Muscle of back (tissue), 3 donors: ENCODE measurements at regions not wholly inside any gene's neighbourhood (a gene's known extent, or its start where the extent isn't known, plus 50 kb on each side); places are given as distances from the start of the nearest gene placed in this dataset.

Experiments used
- DNase-seq, 3 donors: peaks; one replicate each; pipeline versions ENCODE4 v3.0.0 to v3.0.0-alpha.2; 2013

- DNase-seq = no peak
These were observed 795.2 kb downstream of the SLC4A3 start for GRCh38 chr2:220422676-220423075.

DNA sequence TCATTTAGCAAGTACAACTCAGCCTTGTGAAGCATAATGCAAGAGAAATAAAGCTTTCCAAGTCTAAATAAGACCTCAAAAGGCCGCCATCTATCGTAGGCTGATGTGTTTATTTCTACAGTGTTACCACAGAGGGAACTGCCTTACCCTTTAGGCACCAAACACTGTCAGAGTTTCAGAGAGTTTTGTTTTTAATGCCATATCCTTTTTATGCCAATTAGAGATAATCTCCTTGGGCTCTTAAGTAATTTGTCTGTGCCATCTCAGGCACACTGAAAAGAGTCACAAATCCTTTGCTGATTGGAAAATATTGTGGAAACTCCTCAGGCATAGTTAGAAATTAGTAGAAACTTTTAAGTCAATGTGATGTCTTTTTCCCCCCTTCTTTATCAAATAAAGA lies 797.1 kb downstream of the SLC4A3 start:
- DNase-seq = no peak

DNA sequence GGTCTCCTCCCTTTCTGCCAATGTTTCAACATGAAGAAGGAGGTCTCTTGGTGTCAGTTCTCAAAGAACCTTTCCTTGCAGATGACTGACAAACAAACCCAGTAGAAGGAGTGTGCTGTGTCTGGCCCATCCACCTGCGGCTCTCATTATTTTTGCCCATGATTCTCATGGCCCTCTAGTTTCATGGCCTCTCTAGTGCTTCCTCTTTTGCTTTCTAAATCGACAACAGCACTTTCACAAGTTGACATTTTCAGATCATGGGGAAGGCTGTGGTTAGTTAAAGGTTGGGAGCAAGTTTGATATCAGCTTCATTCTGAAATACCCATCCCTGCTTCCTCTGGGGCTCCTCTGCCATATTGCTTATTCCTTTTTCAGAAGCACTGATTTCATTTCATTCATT lies 805.2 kb downstream of the SLC4A3 start:
- no peak for DNase-seq

- no peak for DNase-seq
These were observed 805.7 kb downstream of the SLC4A3 start for GRCh38 chr2:220433131-220433530.

- no peak for DNase-seq
These were observed 807.0 kb downstream of the SLC4A3 start for GRCh38 chr2:220434385-220434784.

GRCh38 chr2:220437938-220438337 lies 810.5 kb downstream of the SLC4A3 start:
- DNase-seq = no peak

DNA sequence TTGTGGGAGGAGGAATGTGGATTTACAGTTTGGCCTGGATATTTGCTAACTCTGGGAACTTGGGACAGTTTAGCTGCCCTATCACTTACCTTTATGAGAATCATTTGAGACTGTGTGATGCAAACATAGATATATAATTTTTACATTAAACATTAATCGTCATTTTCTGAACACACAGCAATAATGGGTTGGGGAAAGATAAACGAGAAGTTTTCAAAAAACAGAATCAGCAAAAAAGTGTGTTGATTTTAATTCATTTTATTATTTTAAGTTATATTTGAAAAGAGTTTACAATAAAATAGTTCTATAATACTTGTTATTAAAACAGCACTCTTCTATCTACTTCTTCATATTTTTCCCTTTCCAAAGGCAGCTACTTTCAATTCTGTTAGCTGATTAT lies 813.3 kb downstream of the SLC4A3 start:
- DNase-seq = no peak

DNA sequence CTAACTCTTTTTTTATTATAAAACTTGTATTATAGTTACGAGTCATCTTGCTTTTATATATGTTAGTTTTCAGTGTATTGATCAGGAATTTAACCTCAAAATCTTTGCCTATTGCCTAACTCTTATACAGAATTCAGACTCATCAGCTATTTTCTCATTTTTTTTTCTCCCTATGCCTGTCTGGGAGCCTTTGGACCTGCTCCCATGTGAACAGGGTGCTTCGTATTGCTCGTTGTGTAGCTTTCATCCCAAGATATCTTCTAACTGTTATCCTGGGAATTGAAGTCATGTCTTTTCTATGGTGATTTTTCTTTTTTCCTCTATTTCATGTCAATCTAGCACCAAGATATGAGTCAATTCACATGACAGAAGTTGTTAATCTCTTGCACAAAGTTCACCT lies 814.0 kb downstream of the SLC4A3 start:
- no peak for DNase-seq

GRCh38 chr2:220442012-220442411 lies 814.6 kb downstream of the SLC4A3 start:
- DNase-seq = no peak

DNA sequence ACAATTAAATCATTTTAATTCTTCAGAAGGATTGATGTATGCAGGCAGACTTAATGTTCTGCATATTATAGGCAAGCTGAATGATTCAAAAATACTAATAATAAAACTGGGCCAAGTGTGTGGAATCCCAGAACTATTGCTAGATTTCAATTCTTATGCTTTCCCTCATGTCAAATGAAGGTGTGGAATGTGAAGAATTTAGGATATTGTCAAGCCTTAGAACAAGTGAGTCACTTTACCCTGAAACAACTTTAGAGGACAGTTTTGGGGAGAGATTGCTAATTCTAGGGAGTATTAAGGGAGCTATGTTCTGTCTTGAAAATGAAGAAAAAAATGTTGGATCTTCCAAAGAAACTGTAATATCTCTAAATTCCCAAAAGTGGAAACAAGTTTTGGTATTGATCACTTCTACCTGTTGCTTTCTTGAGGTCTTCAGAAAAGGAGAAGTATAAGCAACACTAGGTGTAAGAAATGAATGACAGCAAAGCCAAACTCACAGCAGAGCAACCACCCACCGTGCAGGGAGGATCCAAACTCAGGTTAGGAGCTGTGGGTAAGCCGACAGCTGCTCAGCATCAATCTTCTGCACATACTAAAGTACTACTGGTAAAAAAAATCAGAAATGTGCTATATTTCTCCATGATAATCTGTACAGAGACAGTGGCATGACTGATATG lies 818.1 kb downstream of the SLC4A3 start:
- no peak for DNase-seq

GRCh38 chr2:220446106-220446712 lies 818.8 kb downstream of the SLC4A3 start:
- no peak for DNase-seq

- DNase-seq = no peak
These were observed 823.4 kb downstream of the SLC4A3 start for GRCh38 chr2:220450846-220451245.

DNA sequence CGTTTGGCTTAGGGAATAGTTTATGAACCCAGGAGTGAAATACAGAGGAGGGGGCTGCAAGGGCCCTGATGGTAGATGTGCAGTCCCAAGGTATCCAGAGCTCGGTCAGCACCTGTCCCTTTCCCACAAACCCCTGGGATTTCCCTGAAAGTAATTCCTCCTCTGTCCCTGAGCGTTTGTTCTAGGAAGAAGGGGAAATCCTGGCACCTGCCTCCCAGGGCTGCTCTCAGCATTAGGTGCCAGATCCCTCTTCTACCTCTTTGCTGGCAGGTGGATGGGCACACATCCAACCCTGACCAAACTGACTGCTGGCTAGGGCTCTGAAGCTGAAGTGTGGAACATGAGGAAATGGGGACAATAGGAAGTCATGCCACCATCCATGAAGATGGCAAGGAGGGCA lies 824.0 kb downstream of the SLC4A3 start:
- no peak for DNase-seq

DNA sequence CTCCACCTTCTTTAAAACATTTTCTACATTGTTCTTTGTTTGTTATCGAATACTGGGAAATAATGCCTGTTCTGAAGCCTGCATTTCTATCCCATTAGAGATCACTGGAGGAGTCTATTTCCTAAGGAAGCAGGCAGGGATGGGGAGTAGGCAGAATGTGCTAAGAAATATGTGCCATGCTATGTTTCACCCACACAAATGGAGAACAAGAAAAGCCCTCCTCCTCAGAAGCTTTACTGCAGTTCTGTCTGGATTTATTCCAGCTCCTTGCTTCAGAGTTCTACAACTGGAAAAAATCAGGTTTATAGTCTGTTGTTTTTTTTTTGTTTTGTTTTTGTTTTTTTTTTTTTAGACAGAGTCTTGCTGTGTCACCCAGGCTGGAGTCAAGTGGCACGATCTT lies 825.1 kb downstream of the SLC4A3 start:
- no peak for DNase-seq

- peak; percentile 20 to 63 (median 25) for DNase-seq
These were observed 828.0 kb downstream of the SLC4A3 start for GRCh38 chr2:220455351-220455990.

DNA sequence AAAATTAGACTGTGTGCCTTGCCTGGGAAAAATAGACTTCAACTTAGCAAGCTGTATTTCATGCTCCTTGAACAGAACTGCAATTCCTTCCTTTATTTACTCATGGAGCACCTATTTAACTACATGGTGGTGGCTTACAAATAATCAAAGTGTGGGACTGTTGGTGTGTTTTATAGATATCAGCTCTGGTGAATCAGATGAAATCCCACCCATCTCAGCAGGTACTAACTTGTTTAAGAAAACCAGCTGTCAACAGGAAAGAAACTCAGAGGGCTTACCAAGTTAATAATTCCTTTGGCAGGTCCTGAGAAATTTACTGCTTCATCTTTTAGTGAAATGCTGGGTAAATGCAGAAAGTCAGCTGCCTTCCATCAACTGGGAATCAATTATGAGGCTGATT lies 830.6 kb downstream of the SLC4A3 start:
- DNase-seq = no peak

DNA sequence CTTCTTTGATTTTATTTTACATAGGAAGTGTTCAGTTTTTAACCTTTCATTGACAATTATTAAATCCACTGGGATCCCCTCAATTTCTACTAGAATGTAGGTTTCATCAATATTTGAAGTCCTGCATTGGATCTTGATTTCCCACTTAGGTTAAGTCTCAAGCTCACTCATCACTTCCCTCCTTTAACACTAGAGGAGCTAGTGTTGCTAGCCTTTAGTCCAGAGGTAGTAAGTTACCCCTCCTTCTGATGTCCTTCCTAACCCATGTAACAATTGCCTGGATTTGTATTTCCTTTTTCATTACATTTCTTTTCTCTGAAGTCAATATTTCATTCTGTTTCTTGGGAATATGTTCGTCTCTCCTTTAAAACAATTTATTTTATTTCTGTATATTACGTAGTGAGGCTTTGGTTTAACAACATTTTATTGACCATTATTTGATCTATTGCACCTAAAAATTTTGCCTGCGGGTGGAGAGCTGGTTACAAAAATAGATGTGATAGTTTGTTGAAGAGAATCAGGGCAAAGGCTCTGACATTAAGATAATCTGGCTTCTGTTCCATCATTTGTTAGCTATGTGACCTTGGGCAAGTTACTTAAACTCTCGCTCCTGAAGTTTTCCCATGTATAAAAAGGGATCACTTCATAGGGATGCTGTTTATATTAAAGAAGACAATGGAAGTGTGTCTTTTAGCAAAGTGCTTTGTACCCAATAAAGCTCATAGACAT lies 833.0 kb downstream of the SLC4A3 start:
- DNase-seq = no peak

DNA sequence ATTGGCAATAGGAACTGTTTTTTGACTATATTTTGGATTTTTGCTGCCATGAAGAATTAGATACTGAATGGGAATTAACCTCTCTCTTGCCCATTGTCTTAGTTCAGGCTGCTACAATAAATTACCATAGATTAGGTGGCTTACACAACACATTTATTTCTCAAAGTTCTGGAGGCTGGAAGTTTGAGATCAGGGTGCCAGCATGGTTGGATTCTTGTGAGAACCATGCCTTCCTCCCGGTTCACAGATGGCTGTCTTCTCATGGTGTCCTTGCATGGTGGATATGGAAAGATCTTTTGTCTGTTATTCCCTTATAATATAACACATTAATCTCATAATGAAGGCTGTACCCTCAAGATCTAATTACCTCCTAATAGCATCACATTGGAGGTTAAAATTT lies 836.4 kb downstream of the SLC4A3 start:
- DNase-seq = no peak

DNA sequence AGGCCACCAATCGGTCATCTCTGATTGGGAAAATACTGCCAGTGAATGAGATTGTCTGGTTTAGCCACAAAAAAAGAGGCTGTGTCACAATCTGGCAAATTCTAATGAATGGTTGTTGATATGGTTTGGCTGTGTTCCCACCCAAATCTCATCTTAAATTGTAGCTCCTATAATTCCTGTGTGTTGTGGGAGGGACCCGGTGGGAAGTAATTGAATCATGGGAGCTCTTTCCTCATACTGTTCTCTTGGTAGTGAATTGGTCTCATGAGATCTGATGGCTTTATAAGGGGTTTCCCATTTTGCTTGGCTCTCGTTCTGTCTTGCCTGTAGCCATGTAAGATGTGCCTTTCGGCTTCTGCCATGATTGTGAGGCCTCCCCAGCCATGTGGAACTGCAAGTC lies 838.3 kb downstream of the SLC4A3 start:
- no peak for DNase-seq

GRCh38 chr2:220466251-220466691 lies 838.8 kb downstream of the SLC4A3 start:
- no peak for DNase-seq

- DNase-seq = no peak
These were observed 841.8 kb downstream of the SLC4A3 start for GRCh38 chr2:220469201-220469600.

DNA sequence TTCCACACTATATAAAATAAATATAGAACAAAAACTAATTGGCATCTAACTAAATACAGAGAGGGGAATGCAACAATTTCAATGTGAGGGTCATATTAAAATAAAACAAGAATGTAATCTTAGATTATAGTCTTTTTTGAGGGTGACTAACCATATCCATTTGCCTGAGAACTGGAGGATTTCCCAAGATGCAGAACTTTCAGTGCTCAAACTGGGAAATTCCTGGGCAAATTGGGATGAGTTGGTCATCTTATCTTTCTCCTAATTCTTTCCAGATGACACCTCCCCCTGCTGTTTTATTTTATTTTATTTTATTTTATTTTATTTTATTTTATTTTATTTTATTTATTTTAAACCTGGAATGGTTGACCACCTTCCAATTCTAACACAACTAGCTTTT lies 846.2 kb downstream of the SLC4A3 start:
- DNase-seq = no peak

- no peak for DNase-seq
These were observed 849.4 kb downstream of the SLC4A3 start for GRCh38 chr2:220476877-220477276.
